Skeletal muscle tissue (tissue), 3 donors: ENCODE measurements at regions not wholly inside any gene's neighbourhood (a gene's known extent, or its start where the extent isn't known, plus 50 kb on each side); places are given as distances from the start of the nearest gene placed in this dataset.

Experiments
- H3K27ac ChIP-seq: one replicate; pipeline ENCODE4 v1.7.0; 2013; ENCODE audit warnings: mild to moderate bottlenecking, low read depth, low read length, inconsistent platforms
- H3K27me3 ChIP-seq, 3 donors: one replicate each; pipeline ENCODE4 v1.7.0; 2013; ENCODE audit warnings: low read length in 3 of 3; ENCODE audit not compliant: control insufficient read depth in 3 of 3, insufficient read depth in 3 of 3
- H3K36me3 ChIP-seq, 3 donors: one replicate each; pipeline ENCODE4 v1.7.0; 2013; ENCODE audit warnings: low read length in 3 of 3; ENCODE audit not compliant: control insufficient read depth in 3 of 3, insufficient read depth in 3 of 3
- H3K4me1 ChIP-seq, 3 donors: one replicate each; pipeline ENCODE4 v1.7.0; 2013; ENCODE audit warnings: low read length in 3 of 3, mild to moderate bottlenecking in 3 of 3; ENCODE audit not compliant: control insufficient read depth in 3 of 3, insufficient read depth in 3 of 3
- H3K4me3 ChIP-seq, 3 donors: one replicate each; pipeline ENCODE4 v1.7.0; 2013; ENCODE audit warnings: low read length in 3 of 3
- H3K9ac ChIP-seq, 3 donors: one replicate each; pipeline ENCODE4 v1.7.0; 2013; ENCODE audit warnings: low read length in 3 of 3, mild to moderate bottlenecking in 3 of 3, moderate library complexity in 2 of 3, low read depth in 1 of 3
- H3K9me3 ChIP-seq, 3 donors: one replicate each; pipeline ENCODE4 v1.7.0; 2013; ENCODE audit warnings: low read length in 3 of 3; ENCODE audit not compliant: control insufficient read depth in 3 of 3
- donor health status: Osteomylitis.

DNA sequence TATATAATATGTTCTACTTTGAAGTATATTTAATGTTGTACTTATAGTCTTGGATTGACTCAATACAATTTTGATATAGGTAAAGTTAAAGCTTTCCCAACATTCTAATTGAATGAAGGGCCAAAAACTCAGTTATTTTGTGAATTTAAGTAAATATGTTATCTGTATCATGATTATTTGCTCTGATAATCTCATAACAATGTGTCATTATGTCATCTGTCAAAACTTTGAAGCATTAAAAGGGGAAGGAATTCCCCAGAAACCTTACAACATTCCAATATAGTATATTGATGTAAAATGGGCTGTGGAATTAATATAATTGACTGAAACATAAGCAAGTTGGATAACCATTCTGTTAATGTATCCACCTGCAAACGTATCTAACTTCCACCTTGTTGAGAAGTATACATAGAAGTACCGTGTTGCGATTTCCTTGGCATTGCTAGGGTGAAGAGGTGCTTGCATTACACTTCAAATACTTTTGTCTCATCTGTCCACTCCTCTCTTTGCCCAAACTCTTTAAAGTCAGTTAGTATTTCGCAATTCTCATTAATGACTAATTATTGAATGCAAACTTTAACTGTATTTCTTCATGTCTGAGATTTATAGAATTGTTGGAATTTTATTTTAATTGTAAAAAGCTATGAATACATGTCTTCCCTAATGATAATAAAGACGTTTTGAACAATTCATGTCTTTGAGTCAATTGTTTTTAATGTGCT, 1982.1 kb upstream of the ADGRL3 start:
- Histone ChIP-seq H3K27ac (no peak overlapping the region), H3K9ac (no peak overlapping the region), H3K9me3 (no peaks in the 10 kb centered on the region), H3K36me3 (no peaks in the 10 kb centered on the region), H3K4me1 (no peaks in the 10 kb centered on the region), H3K27me3 (no peaks in the 10 kb centered on the region), H3K4me3 (no peak overlapping the region)

GRCh38 chr4:59222221-59222620, 1977.9 kb upstream of the ADGRL3 start:
- no peaks in the 10 kb centered on the region for H3K36me3 ChIP-seq
- H3K9me3 ChIP-seq: no peaks in the 10 kb centered on the region
- no peaks in the 10 kb centered on the region for H3K4me1 ChIP-seq

GRCh38 chr4:59223292-59223941, 1976.7 kb upstream of the ADGRL3 start:
- Histone ChIP-seq H3K4me1 (no peaks in the 10 kb centered on the region), H3K27me3 (no peaks in the 10 kb centered on the region), H3K36me3 (no peaks in the 10 kb centered on the region), H3K9me3 (no peaks in the 10 kb centered on the region), H3K27ac (no peak overlapping the region), H3K9ac (no peak overlapping the region), H3K4me3 (no peak overlapping the region)

More at GRCh38 chr4:59222221-59222620, 1977.9 kb upstream of the ADGRL3 start:
- Histone ChIP-seq H3K27ac (no peak overlapping the region), H3K4me3 (no peak overlapping the region), H3K9ac (no peak overlapping the region), H3K27me3 (no peaks in the 10 kb centered on the region)

GRCh38 chr4:59238212-59238611, 1961.9 kb upstream of the ADGRL3 start:
- H3K9me3 ChIP-seq: peaks cover 0 to 2% (median 2%) of the 10 kb centered on the region in 3 donors
- H3K27ac ChIP-seq: no peak overlapping the region
- no peaks in the 10 kb centered on the region for H3K4me1 ChIP-seq
- H3K36me3 ChIP-seq: no peaks in the 10 kb centered on the region
- H3K27me3 ChIP-seq: no peaks in the 10 kb centered on the region
- H3K4me3 ChIP-seq: no peak overlapping the region
- H3K9ac ChIP-seq: no peak overlapping the region

DNA sequence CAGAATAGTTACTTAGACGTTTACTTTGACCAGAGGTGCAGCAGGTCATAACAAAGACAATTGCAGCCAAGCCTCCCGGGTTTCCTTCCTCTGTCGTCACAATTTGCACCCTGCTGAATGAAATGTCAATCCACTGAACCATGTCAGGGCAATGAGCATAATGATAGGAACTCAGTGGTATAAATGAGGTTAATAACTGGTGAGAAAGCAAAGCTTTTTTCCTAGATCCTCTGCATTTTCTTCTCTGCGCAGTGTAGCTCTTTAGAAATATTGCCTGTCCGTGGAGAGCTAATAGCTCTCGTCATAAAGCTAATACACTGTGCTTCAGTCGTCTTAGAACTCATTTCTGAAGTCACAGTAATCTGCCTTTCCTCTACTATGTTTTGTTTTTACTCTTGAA, 1960.1 kb upstream of the ADGRL3 start:
- Histone ChIP-seq H3K9me3 (peaks cover 0 to 2% (median 2%) of the 10 kb centered on the region in 3 donors), H3K9ac (no peak overlapping the region), H3K27me3 (no peaks in the 10 kb centered on the region), H3K36me3 (no peaks in the 10 kb centered on the region), H3K4me3 (no peak overlapping the region), H3K27ac (no peak overlapping the region), H3K4me1 (no peaks in the 10 kb centered on the region)

DNA sequence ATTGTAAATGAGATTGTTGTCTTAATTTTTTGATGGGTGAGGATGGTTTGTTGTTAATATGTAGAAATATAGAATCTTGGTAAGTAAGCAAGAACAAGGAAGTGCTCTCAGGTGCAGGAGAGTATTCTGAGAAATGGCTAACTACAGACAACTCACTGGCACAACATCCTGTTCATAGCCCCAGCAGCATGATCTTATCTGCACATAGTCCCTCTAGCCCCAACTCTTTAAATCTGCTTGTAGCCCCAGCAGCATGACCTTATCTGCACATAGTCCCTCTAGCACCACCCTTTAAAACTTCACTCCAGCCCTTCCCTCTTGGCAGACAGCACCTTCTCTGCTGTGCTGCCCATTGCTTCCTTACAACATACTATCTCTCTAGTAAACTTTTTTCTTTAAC, 1957.1 kb upstream of the ADGRL3 start:
- no peak overlapping the region for H3K9ac ChIP-seq
- no peak overlapping the region for H3K27ac ChIP-seq
- H3K4me1 ChIP-seq: no peaks in the 10 kb centered on the region
- no peak overlapping the region for H3K4me3 ChIP-seq
- no peaks in the 10 kb centered on the region for H3K36me3 ChIP-seq
- no peaks in the 10 kb centered on the region for H3K27me3 ChIP-seq
- H3K9me3 ChIP-seq: peaks cover 0 to 2% (median 0%) of the 10 kb centered on the region in 3 donors

GRCh38 chr4:59247032-59247431, 1953.1 kb upstream of the ADGRL3 start:
- Histone ChIP-seq H3K27me3 (no peaks in the 10 kb centered on the region), H3K36me3 (no peaks in the 10 kb centered on the region), H3K4me3 (no peak overlapping the region), H3K27ac (no peak overlapping the region), H3K9ac (no peak overlapping the region), H3K4me1 (no peaks in the 10 kb centered on the region), H3K9me3 (peaks cover 0 to 2% (median 0%) of the 10 kb centered on the region in 3 donors)

GRCh38 chr4:59248313-59248712, 1951.8 kb upstream of the ADGRL3 start:
- Histone ChIP-seq H3K9ac (no peak overlapping the region), H3K4me1 (no peaks in the 10 kb centered on the region), H3K4me3 (no peak overlapping the region), H3K27me3 (no peaks in the 10 kb centered on the region), H3K27ac (no peak overlapping the region), H3K9me3 (no peaks in the 10 kb centered on the region), H3K36me3 (no peaks in the 10 kb centered on the region)

DNA sequence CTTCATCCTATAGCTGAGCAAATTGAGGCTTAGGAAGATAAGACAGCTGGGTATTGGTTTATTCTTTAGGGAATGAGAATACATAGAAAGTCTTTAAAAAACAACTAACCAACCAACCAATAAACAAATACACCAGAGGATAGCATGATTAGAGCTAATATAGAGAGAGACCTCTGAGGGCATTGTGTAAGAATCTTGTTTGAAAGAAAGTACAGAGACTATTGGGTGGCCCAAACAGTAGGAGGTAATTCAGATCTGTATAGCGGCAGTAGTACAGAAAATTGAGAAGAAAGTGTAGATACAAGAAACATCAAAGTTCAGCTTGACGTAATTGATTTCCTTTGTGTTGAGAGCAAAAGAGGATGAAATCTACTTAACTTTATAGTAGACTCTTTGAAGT, 1951.0 kb upstream of the ADGRL3 start:
- Histone ChIP-seq H3K9ac (no peak overlapping the region), H3K4me1 (no peaks in the 10 kb centered on the region), H3K27me3 (no peaks in the 10 kb centered on the region), H3K27ac (no peak overlapping the region), H3K36me3 (no peaks in the 10 kb centered on the region), H3K9me3 (no peaks in the 10 kb centered on the region), H3K4me3 (no peak overlapping the region)

GRCh38 chr4:59258002-59258401, 1942.1 kb upstream of the ADGRL3 start:
- H3K36me3 ChIP-seq: no peaks in the 10 kb centered on the region
- no peak overlapping the region for H3K4me3 ChIP-seq
- H3K27ac ChIP-seq: no peak overlapping the region

More at GRCh38 chr4:59258002-59258401, 1942.1 kb upstream of the ADGRL3 start:
- Histone ChIP-seq H3K27me3 (no peaks in the 10 kb centered on the region), H3K9me3 (no peaks in the 10 kb centered on the region), H3K9ac (no peak overlapping the region), H3K4me1 (no peaks in the 10 kb centered on the region)
